Mucosa of gallbladder (tissue), 1 donor: ENCODE measurements at regions not wholly inside any gene's neighbourhood (a gene's known extent, or its start where the extent isn't known, plus 50 kb on each side); places are given as distances from the start of the nearest gene placed in this dataset.
"Not testable (repeated sequence)": the region's sequence is repeated elsewhere in the genome, so short reads cannot be mapped to it uniquely, and the experiment has no call there.

Source experiments
- DNase-seq: peaks from one replicate; pipeline ENCODE4 v3.0.0-alpha.2; 2020; ENCODE audit warnings: low spot score
- donor health status: DM: no; HTN: no; CAD: no.

DNA sequence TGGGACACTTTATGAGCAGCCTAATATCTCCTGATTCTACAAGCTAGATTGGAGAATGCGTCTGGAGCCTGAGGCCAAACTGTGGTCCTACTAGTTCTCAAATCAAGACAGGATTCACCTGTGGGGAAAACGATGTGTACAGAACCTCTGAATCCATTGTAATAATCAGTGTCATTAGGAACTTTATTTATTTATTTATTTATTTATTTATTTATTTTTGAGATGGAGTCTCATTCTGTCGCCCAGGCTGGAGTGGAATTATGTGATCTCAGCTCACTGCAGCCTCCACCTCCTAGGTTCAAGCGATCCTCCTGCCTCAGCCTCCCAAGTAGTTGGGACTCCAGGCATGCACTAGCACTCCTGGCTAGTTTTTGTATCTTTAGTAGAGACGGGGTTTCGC lies 52.6 kb upstream of the KIF26B start:
- DNase-seq = not testable (repeated sequence)

DNA sequence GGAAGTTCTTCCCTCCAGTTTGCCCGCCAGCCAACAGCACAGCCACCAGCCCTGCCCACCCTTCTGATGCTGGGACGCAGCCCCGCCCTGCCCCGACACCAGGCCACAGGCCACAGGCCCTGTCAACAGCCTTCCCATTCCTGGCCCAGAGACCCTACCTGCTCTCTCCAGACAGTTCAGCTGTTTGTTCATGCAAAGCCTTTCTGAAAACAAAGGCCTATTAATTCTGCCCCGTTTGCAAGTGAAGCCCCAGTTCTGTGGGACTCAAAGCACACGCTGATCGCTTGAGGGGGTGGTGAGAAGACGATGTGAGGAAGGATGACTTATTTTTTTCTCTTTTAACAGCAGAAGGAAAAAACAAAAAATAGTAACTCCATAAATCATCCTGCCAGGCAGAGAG lies 55.4 kb upstream of the KIF26B start:
- DNase-seq = no peak

DNA sequence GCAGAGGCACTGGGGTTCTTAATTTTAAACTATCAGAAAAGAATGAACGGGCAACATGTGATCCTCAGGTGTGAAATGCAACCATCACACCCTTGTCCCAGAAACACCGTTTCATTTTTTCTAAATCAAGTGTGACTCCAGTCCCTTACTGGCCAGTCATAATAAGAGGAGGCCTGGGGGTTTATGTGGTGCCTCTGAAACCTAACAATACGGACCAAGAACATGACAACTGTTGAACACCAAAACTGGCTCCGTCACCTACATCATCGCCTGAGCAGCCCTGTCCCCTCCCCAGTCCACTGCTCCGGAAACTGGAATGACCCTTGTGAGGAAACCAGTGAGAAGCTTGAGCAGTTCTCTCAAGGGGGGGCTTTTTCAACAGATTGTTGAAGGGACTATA lies 55.9 kb upstream of the KIF26B start:
- no peak for DNase-seq

DNA sequence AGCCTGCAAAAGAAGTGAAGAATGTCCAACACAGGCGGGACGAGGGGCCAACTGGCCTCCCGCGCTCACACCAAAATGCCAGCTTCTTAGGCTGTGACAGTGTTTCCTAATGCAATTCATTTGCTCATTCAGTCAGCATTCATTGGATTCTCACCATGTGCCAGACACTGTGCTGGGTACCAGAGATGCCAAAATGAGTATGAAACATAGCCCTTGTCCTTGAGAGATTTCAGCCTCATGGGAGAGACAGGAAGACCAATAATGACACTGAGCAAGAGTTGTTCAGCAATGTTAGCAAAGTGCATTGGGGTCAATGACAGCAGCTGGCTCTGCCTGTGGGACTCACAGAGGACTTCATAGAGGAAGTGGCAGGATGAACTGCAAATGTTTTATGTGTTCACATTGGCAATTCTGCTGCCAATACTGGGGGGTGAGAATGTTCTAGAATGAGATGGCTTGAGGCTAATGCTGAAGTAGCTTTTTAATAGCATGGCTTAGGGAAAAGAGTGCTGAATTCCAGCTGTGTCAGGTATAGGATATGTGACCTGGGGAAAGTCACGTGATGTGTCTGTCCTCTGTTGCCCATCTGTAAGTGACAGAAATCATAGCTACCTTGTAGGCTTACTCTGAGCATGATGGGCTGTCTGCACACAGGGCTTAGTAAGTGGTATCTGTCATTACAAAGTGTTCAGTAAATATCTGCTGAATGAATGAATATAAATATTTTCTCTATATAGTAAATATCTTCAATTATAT lies 58.3 kb upstream of the KIF26B start:
- DNase-seq = no peak

DNA sequence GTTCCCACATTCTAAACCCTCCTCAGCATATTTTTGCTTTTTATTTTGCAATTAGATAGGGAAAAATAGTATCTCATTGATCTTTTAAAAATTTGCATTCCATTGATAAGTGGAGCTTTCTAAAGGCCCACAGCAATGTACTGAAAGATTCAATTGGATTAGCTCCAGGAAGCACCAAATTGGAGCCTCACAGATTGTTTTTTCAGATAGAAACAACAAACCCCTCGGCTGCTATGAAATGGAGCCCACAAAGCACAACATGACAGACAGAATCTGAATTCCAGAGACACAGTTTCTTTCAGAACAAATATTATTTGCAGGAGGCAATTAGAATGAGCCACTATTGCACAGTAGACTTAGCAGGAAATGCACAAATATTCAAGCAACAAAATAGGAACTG lies 58.9 kb upstream of the KIF26B start:
- no peak for DNase-seq

DNA sequence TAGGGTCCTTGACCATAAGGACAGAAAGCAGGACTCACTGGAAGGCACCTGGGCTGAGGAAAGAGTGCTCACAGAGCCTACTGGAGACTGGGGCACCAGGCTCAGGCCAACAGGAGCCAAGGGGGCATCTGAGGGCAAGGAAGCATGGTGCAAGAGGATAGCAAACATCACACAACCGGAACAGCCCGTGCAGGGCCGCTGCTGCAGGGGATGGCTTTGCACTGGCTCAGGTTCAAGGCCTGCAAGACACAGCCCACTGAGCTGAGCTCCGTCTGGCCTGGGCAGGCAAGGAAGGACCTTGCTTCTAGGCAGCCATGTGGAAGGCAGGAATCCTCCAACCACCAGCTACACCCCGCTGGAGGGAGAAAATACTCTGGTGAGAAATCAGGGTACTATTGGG lies 59.8 kb upstream of the KIF26B start:
- DNase-seq = no peak

DNA sequence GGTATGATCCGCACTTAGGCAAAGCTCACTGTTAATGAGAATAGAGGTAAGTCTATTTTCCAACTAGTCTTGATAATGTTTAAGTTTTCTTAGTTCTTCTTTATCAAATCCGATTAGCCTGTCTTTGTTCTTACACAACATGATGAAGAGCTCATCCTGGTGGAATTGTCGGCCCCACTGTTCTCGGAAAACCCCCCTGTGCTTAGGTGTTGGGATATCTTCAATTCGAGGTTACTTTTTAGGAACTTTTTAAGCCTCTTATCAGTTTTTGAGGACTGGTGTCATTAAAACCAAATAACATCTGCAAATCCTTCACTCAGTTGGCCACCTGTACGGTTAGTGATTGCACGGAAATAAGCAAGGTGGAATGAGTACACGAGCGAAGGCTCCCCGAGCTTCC lies 60.7 kb upstream of the KIF26B start:
- DNase-seq = no peak

DNA sequence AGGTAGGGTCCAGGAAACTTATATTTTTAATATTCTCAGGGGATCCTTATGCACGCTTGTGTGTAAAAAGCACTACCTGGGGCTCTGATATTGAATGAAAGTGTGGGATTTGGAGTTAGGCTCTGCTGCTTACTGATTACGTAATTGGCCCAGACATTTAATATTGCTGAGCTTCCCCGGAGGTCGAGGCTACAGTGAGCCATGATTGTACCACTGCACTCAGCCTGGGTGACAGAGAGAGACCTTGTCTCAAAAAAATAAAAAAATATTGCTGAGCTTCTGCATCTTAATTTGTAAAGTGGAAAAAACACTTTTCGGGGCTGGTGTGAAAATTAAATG lies 62.2 kb upstream of the KIF26B start:
- DNase-seq = no peak

DNA sequence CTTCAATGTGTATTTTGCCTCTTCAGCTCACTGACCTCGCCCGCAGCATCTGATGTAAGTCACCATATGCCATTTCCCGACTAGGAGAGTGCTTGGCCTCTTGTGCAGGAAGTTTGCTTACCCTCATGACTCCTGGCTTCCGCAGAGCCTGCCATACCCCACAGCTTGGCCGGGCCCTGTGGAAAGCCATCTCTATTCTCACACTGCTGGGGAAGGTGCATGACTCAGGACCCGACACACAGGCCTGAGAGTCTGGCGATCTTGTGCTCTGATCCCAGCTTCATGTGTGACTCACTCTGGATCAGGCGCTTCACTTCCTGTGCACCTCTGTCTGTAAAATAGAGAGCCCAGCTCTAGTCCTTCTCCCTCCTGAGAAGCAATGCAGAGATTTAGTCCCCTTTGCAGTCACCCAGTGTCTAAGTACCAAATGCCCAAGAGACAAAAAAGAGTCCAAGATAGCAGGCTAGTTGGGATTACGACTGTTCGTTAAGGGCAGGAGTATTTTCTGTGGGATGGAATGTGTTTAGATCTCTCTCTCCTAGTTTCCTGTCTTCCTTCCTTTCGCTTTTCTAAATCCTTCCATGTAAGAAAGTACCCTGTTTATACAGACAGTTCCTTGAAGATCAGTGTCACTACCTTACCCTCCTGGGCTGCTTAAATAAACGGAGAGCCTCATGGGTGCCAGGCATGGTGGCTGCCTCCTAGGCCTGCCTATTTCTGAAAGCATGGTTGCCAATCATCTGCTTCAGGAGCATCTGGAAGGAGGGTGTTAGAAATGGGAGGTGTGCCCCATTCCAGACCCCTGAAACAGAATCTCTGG lies 62.8 kb upstream of the KIF26B start:
- DNase-seq = peak; percentile 45

DNA sequence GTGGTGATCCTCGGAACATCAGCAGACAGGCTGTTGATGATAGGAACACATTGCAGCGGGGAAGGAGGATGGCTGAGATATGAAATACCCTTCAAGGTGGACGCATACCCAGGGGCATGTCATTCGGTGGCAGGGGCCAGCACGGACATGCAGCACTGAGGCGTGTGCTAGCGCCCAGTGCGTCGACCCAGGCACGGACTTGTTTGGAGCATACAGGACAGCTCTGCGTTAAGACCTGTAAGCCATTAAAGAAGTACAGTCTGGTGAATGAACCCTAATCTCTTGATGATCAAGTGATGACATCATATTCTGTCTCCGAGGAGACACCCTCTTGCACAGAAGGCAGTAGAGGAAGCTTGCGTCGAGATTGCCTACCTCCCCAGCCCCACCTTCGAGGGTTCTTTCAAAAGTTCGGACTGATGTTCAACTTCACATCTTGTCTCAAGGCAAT lies 63.6 kb upstream of the KIF26B start:
- DNase-seq = no peak

DNA sequence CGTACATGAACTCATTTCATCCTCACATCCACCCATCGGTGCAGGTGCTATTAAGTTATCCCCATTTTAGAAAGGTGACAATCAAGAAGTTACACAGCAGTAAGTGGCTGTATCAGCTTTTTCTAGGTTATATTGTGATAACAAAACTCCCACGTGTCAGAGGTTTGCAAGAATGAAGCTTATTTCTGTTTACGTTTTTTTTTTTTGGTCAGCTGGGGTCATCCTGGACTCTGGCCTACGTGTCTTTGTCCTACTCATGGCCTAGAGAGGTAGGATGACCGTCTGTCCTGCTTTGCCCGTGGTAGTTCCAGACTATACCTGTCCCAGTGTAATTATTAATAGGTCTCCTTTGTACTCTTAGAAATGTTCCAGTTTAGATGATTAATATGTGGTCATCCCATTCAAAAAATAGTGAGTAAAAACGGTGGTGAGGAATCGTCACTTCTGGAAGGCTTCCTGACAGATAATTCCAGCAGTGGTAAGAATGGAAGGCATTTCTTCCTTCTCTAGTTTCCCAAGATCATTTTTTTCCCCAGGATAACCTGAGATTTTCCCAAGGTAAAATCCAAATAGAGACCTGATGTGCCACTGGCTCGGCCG lies 64.2 kb upstream of the KIF26B start:
- no peak for DNase-seq

DNA sequence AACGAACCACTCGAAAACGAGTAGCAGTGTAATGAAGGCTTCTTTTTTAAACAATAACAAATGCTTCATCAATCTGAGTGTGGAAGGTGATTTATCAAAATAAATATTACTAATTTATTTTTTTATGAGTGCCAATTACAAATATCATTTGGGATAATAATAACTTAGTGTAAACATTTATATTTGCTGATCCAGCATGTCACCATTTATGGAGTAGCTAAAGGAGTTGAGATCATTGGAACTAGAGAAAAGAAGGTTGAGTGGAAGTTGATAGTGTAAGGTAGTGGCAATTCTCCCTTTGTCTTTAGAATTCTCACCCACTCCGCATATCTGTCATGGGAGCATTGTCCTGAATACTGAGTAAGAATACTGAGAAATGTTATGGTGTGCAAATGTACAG lies 67.1 kb upstream of the KIF26B start:
- DNase-seq = no peak

DNA sequence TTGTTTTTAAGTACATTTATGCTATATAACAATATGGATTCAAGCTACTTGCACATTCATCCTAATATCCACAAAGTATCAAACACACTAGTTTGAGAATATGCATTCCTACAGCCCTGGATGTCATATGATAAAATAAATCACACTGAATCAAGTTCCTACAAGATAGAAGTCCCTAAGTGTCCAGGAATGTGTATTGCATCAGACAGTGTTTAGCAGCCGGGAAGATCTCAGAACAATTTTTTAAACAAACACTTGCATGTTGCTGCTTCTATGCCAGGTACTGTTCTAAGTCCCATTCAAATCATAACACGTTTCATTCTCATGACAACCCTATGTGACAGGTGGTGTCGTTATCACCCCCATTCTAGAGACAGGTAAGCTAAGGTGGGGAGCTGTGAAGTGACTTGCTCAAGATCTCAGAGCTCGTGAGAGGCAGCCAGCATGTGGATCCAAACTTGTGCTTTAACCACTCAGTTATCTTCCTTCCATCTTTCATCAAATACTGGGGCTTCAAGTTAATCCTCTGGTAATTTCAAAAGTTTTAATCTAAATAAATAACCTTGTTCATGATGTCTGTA lies 68.3 kb upstream of the KIF26B start:
- no peak for DNase-seq

DNA sequence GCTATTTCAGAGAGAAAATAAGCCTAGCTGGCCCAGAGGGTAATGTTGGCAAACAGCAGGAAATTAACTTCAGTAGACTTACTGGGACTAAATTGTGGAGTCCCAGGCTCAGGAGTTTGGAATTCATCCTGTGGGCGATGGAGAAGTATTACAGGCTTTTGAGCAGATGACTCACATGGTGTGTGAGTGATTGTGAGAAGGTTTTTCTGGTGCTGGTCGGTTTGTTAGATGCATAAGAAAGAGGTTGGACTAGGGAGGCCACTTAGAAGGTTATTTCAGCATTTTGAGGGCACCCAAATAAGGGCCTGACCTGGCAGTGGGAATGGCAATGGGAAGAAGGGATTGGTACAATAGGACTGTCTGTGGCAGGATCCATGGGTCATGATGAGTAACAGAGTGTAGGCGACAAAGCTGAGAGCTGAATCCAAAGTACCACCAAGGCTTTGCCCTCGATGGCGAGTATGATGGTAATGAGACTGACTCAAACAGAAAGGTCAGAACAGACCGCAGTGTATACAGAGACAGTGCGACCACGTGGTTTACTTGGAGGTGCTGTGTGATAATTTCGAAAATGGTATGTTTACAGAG lies 69.2 kb upstream of the KIF26B start:
- DNase-seq = no peak

DNA sequence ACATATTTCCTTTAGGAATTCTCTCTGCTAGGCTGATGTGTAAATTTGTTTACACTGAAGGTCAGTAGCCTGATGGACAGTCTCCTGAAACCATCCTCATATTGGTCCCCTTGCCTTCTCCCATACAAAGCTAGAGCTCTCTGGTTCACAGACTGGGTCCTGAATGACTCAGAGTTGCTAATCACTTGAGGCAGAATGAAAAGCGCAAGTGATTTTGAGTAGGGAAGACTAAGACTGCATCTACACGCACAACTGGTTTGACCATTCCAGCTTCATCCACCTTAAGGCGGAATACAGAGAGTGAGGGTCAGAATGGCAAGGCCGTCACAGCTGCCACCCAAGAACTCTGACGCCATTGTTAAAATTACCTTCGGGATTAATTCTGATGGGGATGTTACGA lies 70.2 kb upstream of the KIF26B start:
- no peak for DNase-seq

DNA sequence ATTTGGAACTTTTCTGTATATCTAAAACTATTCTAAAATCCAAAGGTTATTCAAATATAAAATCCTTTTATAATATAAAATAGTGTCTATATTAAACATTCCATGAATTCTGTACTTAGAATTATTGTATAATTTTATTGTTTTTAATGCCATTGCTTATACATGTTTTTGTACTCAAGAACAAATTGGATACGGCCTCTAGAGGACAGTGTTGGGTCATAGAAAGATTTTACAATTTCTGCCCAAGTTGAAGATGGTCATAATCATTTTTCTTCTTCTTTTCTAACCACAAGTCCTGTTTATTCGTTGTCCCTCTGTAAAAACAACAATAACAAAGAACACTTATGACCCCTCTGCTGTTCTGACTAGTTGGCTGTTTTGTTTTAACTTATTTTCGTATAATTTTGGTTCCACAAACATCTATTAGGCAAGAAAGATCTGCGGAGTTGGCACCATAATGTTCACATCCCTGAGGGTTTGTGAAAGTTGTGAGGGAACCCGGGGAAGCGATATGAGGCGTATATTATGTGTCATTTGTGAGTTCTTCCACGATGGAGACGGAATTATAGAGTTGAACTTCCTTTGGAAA lies 75.7 kb upstream of the KIF26B start:
- DNase-seq = no peak

DNA sequence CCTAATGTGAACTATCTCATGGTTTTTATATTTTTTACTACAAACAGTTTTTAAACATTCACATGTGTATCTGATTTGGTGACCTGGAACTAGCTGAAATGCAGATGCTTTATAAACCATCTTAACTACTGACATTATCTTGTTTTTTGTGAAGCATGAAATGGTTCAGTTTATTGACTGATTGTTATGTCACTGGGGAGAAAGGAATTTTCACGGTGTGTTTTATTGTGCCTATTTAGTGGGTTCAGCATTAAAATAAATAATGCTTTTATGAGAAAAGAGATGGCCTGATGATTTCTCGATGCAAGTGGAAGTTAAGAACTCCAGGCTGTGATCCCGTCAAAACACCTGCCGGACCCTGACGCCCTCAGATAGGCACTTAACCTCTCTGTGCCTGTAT lies 79.9 kb upstream of the KIF26B start:
- no peak for DNase-seq

DNA sequence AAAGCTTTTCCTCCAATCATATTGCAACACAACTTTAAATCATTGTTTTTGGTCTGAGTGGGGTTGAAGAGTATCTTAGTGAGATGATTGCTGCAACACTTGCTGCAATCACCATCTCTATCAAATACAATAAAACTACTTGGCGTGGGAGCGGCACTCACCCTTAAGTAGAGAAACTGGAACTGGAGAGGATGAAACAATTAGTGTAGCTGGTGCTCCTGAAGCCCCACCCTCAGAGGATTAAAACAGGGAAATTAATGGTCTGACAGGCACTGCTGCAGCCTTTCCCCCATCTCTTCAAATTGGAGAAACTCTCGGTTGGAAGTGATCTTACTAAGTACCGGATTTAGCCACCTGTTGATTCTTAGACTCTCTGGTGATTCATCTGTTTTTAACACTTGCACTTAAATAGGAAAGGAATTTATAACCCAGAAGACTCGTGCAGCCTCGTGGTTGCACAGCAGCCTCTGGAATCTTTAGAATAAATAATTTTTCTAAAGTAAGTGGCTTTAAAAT lies 80.5 kb upstream of the KIF26B start:
- no peak for DNase-seq

DNA sequence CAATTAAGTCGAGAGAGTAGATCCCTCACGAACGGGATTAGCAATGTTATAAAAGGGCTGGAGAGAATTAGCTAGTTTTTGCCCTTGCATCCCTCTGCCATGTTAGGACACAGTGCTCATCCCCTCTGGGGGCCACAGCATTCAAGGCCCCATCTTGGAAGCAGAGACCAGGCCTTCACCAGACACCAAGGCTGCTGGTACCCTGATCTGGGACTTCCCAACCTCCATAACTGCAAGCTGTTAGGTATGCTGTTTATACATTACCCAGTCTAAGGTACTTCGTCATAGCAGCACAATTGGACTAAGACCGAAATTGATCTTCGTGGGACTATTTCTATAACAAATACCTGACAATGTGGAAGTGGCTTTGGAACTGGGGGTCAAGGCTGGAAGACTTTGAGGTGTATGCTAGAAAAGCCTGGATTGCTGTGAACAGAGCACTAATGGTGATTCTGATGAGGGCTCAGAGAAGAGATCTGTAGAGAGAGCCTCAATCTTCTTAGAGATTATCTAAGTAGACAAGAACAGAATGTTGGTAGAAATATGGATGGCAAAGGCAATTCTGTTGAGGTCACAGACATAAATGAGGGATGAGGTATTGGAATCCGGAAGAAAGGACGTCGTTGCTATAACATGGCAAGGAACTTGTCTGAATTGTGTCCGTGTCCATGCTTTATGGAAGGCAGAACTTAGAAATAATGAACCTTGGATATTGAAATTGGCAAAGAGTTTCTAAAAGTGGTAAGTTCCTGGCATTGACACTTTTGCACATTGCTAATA lies 83.8 kb upstream of the KIF26B start:
- DNase-seq = no peak

DNA sequence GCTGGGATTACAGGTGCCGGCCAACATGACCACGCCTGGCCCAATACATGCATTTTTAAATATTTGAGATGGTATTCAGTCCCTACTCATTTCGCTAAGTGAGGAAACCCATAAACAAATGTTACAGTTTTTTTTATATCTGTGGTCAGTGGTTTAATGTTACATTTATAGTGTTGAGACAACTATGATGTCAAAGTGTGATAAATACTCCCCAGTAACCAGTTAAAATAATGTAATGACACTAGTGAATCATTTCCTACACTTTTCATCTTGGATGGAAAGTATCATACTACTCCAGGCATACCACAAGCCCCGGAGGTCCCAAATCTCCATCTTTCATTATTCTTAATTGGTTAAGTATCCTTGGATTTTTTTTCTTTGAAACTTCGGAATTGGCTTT lies 87.5 kb upstream of the KIF26B start:
- DNase-seq = no peak

DNA sequence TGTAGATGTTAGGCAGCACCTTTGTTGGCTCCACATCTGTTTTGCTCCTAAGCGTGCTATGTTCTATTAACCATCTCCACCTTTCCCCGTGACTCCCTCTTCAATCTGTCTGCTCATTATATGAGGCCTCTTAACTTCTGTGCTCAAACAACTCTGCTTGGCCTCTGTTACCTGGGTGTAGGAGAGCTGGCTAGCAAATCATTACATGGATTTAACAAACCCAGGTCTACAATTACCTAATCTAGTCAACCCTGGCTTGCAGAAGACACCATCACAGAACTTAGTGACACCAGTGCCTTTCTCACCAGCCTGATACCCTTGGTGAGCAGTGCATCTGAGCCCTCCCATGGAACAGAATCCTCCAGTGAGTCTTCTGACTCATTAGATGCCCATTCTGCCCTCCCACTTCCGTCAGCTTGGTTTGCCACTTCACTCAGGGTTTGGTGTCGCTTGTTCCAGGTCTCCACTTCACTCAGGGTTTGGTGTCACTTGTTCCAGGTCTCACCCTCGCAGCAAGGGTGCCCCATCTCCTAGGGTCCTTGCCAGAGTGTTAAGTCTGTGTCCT lies 92.0 kb upstream of the KIF26B start:
- DNase-seq = no peak
